Eye (tissue), 1 donor: ENCODE measurements at regions not wholly inside any gene's neighbourhood (a gene's known extent, or its start where the extent isn't known, plus 50 kb on each side); places are given as distances from the start of the nearest gene placed in this dataset.

ENCODE experiments used
- DNase-seq: peaks from one replicate; pipeline ENCODE4 v3.0.0-alpha.2; 2015

DNA sequence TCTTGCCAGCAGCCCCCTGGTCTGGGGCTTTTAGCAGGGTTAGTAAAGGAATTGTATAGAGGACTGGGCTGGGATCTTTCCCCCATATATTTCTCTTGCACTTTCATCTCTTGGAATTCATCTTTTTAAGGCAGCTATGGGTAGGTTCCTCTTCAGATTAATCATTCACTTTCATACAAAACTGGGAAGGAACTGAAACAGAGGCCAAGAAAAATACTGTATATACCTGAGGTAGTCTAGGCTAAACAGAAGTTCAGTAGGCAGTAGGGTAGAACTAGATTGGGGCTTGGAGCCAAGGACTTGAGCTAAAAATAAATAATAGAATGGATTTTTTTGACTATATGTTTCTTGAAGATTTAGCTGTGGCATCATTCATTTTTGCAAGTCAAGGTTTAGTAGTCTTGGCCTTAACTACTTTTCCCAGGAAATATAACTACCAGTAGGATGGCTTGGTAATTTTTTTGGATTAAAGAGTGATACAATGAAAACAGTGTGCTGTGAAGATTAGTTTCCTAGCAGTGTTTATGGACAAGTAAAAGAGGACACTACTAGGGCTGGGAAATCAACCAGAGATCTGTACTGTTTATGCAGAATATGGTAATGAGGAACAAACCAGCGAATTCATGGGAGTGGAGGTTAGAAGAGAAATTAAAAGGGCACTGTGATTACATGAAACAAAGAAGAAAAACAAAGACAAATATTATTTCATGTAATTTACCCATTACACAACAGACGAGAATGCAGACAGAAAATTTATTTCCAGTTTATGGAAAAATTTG lies 50.9 kb upstream of the PTGS2 start:
- DNase-seq, result no peak
